ENCODE measurements at regions not wholly inside any gene's neighbourhood (a gene's known extent, or its start where the extent isn't known, plus 50 kb on each side); places are given as distances from the start of the nearest gene placed in this dataset.

DNA sequence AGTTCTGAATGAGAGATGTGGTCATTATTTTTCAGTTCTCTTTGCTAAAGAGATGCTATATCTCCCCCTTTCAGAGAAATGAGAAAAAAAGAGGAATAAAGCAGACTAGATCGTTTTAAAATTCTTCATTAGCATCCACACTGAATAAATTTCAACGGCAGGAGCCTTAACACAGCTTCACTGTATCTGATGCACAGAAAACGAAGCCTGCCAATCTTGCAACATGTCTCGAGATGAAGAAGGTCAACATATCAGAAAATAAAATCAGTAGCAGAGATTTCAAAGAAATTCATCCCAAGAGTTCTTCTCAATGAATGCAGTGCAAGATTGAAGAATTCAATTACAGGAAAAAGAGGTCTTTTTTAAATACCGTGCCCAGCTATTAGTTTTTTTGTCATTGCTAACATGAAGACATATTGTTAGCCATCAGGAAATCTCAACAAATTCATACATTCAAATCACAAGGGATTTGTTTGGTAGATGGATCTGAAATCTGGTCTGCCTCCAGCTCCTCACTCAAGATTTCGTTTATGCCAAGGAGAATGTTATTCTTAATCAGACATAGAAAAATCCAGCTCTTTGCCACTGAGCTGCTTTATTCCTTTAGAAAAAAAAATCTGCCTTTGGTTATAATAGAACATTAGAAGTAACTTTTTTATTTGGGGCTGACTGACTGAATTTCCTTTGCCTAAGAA, 76.4 kb upstream of the DAB1 start:
- Mint-ChIP-seq H3K4me3 (no peak overlapping the region), H3K27ac (no peak overlapping the region), H3K4me1 (no peaks in the 10 kb centered on the region), H3K36me3 (no peaks in the 10 kb centered on the region), H3K27me3 (ENCODE audit: low read depth in 3 of 3) (peaks cover 0 to 2% (median 1%) of the 10 kb centered on the region in 3 donors), H3K9me3 (peaks cover 3 to 13% (median 8%) of the 10 kb centered on the region in 7 donors)
- no peak for TF ChIP-seq CTCF (IDR thresholded peaks at IDR 0.05)
- intact Hi-C loops (cut with micrococcal nuclease) = no loop called here
- WGBS (ENCODE audit: insufficient coverage) = 80% methylated on average over 2 of the region's 6 CpGs
- Histone ChIP-seq H4K20me1 (ENCODE audit: insufficient read depth, low read length) (no peaks in the 10 kb centered on the region), H2AFZ (ENCODE audit: insufficient read depth, low read depth, low read length, poor library complexity, severe bottlenecking) (no peak overlapping the region), H3K27me3 (ENCODE audit: control insufficient read depth in 2 of 2, insufficient read depth in 2 of 2, low read length in 2 of 2) (no peaks in the 10 kb centered on the region), H3K4me3 (replicated peaks in 1 of 3; ENCODE audit: low read depth in 2 of 3, low read length in 3 of 3) (no peak overlapping the region), H3K9me3 (replicated peaks in 1 of 2; ENCODE audit: control insufficient read depth in 1 of 2, insufficient read depth in 1 of 2, low read length in 2 of 2) (peaks cover 0 to 4% of the 10 kb centered on the region in 2 donors), H3K4me1 (ENCODE audit: control insufficient read depth in 1 of 2, insufficient read depth in 2 of 2, low read length in 2 of 2) (no peaks in the 10 kb centered on the region), H3K79me2 (ENCODE audit: insufficient read depth, low read length) (no peaks in the 10 kb centered on the region), H3K9ac (ENCODE audit: insufficient read depth, low read length, poor library complexity, severe bottlenecking) (no peak overlapping the region), H3K36me3 (replicated peaks in 1 of 2; ENCODE audit: control insufficient read depth in 1 of 2, insufficient read depth in 2 of 2, low read length in 2 of 2) (no peaks in the 10 kb centered on the region), H3K27ac (ENCODE audit: low read depth in 1 of 2, low read length in 2 of 2) (no peak overlapping the region), H3K4me2 (replicated peaks; ENCODE audit: extremely low read depth, low read length, poor library complexity, severe bottlenecking) (no peak overlapping the region)
- DNase-seq = no peak

DNA sequence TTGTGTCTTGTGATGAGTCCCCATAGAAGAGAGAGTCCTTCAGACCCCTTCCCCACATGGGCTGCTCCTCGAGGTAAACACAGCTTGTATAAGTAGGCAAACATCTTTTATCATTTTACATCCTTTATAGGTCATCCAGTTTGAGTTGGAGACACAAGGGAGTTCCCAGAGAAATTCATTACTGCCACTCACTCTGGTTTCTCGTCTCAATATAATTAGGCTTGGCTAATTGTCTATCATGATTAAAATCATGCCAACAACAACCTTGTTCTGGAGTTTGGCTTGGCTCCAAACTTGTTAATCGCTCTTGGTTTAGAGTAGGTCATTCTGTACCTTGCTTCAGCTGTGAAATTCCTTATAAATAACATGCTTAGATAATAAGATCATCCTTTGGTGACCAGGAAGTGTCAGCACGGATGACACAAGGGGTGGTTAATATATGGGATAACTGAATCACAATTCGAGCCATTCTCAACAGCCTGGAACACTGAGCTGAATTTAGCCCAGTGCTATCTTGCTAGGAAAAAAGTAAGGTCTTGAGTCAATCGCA, 70.7 kb upstream of the DAB1 start:
- peaks cover 0 to 4% of the 10 kb centered on the region in 2 donors for H3K9me3 ChIP-seq (replicated peaks in 1 of 2; ENCODE audit: control insufficient read depth in 1 of 2, insufficient read depth in 1 of 2, low read length in 2 of 2)
- no CpG with 5 or more reads among the region's 6 CpGs for WGBS (ENCODE audit: insufficient coverage)
- no peak for TF ChIP-seq CTCF (IDR thresholded peaks at IDR 0.05)
- no peaks in the 10 kb centered on the region for H4K20me1 ChIP-seq (ENCODE audit: insufficient read depth, low read length)
- no peaks in the 10 kb centered on the region for H3K79me2 ChIP-seq (ENCODE audit: insufficient read depth, low read length)
- no peak overlapping the region for H3K4me2 ChIP-seq (replicated peaks; ENCODE audit: extremely low read depth, low read length, poor library complexity, severe bottlenecking)
- H3K36me3 Mint-ChIP-seq = no peaks in the 10 kb centered on the region
- peaks cover 0 to 3% (median 3%) of the 10 kb centered on the region in 3 donors for H3K27me3 Mint-ChIP-seq (ENCODE audit: low read depth in 3 of 3)
- no peak overlapping the region for H3K4me3 ChIP-seq (replicated peaks in 1 of 3; ENCODE audit: low read depth in 2 of 3, low read length in 3 of 3)
- intact Hi-C loops (cut with micrococcal nuclease) = no loop called here
- peaks cover 0 to 11% (median 6%) of the 10 kb centered on the region in 7 donors for H3K9me3 Mint-ChIP-seq
- H3K27ac ChIP-seq (ENCODE audit: low read depth in 1 of 2, low read length in 2 of 2) = no peak overlapping the region
- no peaks in the 10 kb centered on the region for H3K4me1 ChIP-seq (ENCODE audit: control insufficient read depth in 1 of 2, insufficient read depth in 2 of 2, low read length in 2 of 2)
- H2AFZ ChIP-seq (ENCODE audit: insufficient read depth, low read depth, low read length, poor library complexity, severe bottlenecking) = no peak overlapping the region
- no peak overlapping the region for H3K4me3 Mint-ChIP-seq
- H3K4me1 Mint-ChIP-seq = no peaks in the 10 kb centered on the region
- H3K27ac Mint-ChIP-seq = no peak overlapping the region
- no peak for DNase-seq
- H3K27me3 ChIP-seq (ENCODE audit: control insufficient read depth in 2 of 2, insufficient read depth in 2 of 2, low read length in 2 of 2) = no peaks in the 10 kb centered on the region
- H3K9ac ChIP-seq (ENCODE audit: insufficient read depth, low read length, poor library complexity, severe bottlenecking) = no peak overlapping the region
- H3K36me3 ChIP-seq (replicated peaks in 1 of 2; ENCODE audit: control insufficient read depth in 1 of 2, insufficient read depth in 2 of 2, low read length in 2 of 2) = no peaks in the 10 kb centered on the region
